T-cell (primary cell): ENCODE measurements at regions not wholly inside any gene's neighbourhood (a gene's known extent, or its start where the extent isn't known, plus 50 kb on each side); places are given as distances from the start of the nearest gene placed in this dataset.

Experiments used
- ATAC-seq, 4 experiments: fragments of 200-7000 bp in 3 of 4; fragments of 150-1000 bp in 1 of 4; cut with Tn5 transposase; replicated peaks in 1 of 4; 1 replicate in 3 of 4; 2 replicates in 1 of 4; pipeline ENCODE4 v1.10.0; 2021; ENCODE audit warnings: moderate library complexity in 3 of 4, mild to moderate bottlenecking in 2 of 4, moderate number of reproducible peaks in 1 of 4
- CTCF ChIA-PET, 2 donors: fragments of 300-600 bp; sonication (Branson Sonifier 250); formaldehyde crosslinking; loops; one replicate each; lab custom pipeline; 2022; ENCODE audit warnings: antibody characterized with exemption in 2 of 2; lab: Charles Lee
- POLR2A ChIA-PET, 2 donors: fragments of 300-600 bp; sonication (Branson Sonifier 250); formaldehyde crosslinking; loops; one replicate each; lab custom pipeline; 2022; ENCODE audit warnings: antibody characterized with exemption in 2 of 2; lab: Charles Lee
- DNase-seq, 35 experiments: peaks; one replicate each; pipeline versions ENCODE4 v3.0.0 to v3.0.0-alpha.2; 2013 to 2023
- H3K27ac ChIP-seq: one replicate; pipeline ENCODE4 v1.5.1; 2013; ENCODE audit warnings: low read length
- H3K27me3 ChIP-seq, 2 experiments: replicated peaks in 1 of 2; 1 replicate in 1 of 2; 2 replicates in 1 of 2; pipeline versions ENCODE4 v1.6.1 to v1.7.0; 2013; ENCODE audit warnings: low read length in 1 of 2, mixed read lengths in 1 of 2; ENCODE audit not compliant: control insufficient read depth in 2 of 2, insufficient read depth in 2 of 2; ENCODE audit errors: extremely low read depth in 1 of 2
- H3K36me3 ChIP-seq, 2 donors: 1 replicate in 1 of 2; 2 replicates in 1 of 2; pipeline versions ENCODE4 v1.6.1 to v1.7.0; 2013; ENCODE audit warnings: low read length in 1 of 2; ENCODE audit not compliant: control insufficient read depth in 2 of 2, insufficient read depth in 1 of 2; ENCODE audit errors: extremely low read depth in 1 of 2
- H3K4me1 ChIP-seq, 2 experiments: 1 replicate in 1 of 2; 2 replicates in 1 of 2; pipeline versions ENCODE4 v1.6.1 to v1.7.0; 2013; ENCODE audit warnings: low read length in 2 of 2, mixed read lengths in 1 of 2; ENCODE audit not compliant: insufficient read depth in 2 of 2, control insufficient read depth in 1 of 2; ENCODE audit errors: extremely low read depth in 1 of 2
- H3K4me3 ChIP-seq, 2 donors: 1 replicate in 1 of 2; 2 replicates in 1 of 2; pipeline versions ENCODE4 v1.5.1 to v1.7.0; 2013; ENCODE audit warnings: mild to moderate bottlenecking in 2 of 2, low read length in 1 of 2, moderate library complexity in 1 of 2; ENCODE audit not compliant: control insufficient read depth in 1 of 2; ENCODE audit errors: extremely low read depth in 1 of 2
- H3K9me3 ChIP-seq: 2 replicates; pipeline ENCODE4 v1.7.0; 2013
- H3K27ac Mint-ChIP-seq, 2 donors: one replicate each; pipeline ENCODE4 v1.8.0; 2020 to 2021; ENCODE audit warnings: mild to moderate bottlenecking in 2 of 2, mixed read lengths in 2 of 2
- H3K27me3 Mint-ChIP-seq, 2 donors: one replicate each; pipeline ENCODE4 v1.8.0; 2021 to 2022; ENCODE audit warnings: mixed read lengths in 2 of 2
- H3K36me3 Mint-ChIP-seq: one replicate; pipeline ENCODE4 v1.8.0; 2021; ENCODE audit warnings: mixed read lengths
- H3K4me1 Mint-ChIP-seq, 3 donors: one replicate each; pipeline ENCODE4 v1.8.0; 2020 to 2022; ENCODE audit warnings: mixed read lengths in 3 of 3, mild to moderate bottlenecking in 1 of 3
- H3K4me3 Mint-ChIP-seq, 3 donors: one replicate each; pipeline ENCODE4 v1.8.0; 2020 to 2022; ENCODE audit warnings: mild to moderate bottlenecking in 3 of 3, mixed read lengths in 3 of 3, moderate library complexity in 3 of 3
- H3K9me3 Mint-ChIP-seq, 3 donors: one replicate each; pipeline ENCODE4 v1.8.0; 2020 to 2022; ENCODE audit warnings: mixed read lengths in 3 of 3
- WGBS: methylation state at CpG from one replicate; pipeline ENCODE4 v1.1.5; 2013; ENCODE audit warnings: missing lambda C conversion rate; ENCODE audit not compliant: insufficient coverage; 5-methylcytosine and 5-hydroxymethylcytosine counted together

GRCh38 chr3:81378552-81379293, 382.7 kb downstream of the GBE1 start:
- Mint-ChIP-seq H3K27me3 (no peaks in the 10 kb centered on the region), H3K9me3 (peaks cover 6 to 28% (median 22%) of the 10 kb centered on the region in 3 donors), H3K4me1 (no peaks in the 10 kb centered on the region), H3K36me3 (no peaks in the 10 kb centered on the region), H3K27ac (no peak overlapping the region), H3K4me3 (no peak overlapping the region)
- Histone ChIP-seq H3K27ac (no peak overlapping the region), H3K9me3 (no peaks in the 10 kb centered on the region), H3K27me3 (no peaks in the 10 kb centered on the region), H3K36me3 (no peaks in the 10 kb centered on the region), H3K4me3 (no peak overlapping the region), H3K4me1 (no peaks in the 10 kb centered on the region)
- POLR2A ChIA-PET: interaction anchor here in 1 of 2 donors (0.7 kb wide), 1 partner anchor 13 kb away, joined by 3 read pairs; no protein-coding TSS in a partner anchor
- CTCF ChIA-PET: no interaction called here
- DNase-seq (no peak), ATAC-seq (no peak)
- 63% methylated on average over 2 of the region's 5 CpGs for WGBS

GRCh38 chr3:81375921-81376320, 385.5 kb downstream of the GBE1 start:
- no peak for DNase-seq
- H3K27ac ChIP-seq: no peak overlapping the region
- CTCF ChIA-PET: interaction anchor here in 1 of 2 donors (0.6 kb wide), 1 partner anchor 309 kb away, joined by 3 read pairs; no protein-coding TSS in a partner anchor
- H3K27me3 ChIP-seq: no peaks in the 10 kb centered on the region
- Mint-ChIP-seq H3K36me3 (no peaks in the 10 kb centered on the region), H3K4me3 (no peak overlapping the region), H3K27ac (no peak overlapping the region), H3K9me3 (peaks cover 0 to 28% (median 23%) of the 10 kb centered on the region in 3 donors), H3K27me3 (no peaks in the 10 kb centered on the region), H3K4me1 (no peaks in the 10 kb centered on the region)
- no peaks in the 10 kb centered on the region for H3K9me3 ChIP-seq
- H3K4me1 ChIP-seq: no peaks in the 10 kb centered on the region
- no peak for ATAC-seq
- no peak overlapping the region for H3K4me3 ChIP-seq
- no peaks in the 10 kb centered on the region for H3K36me3 ChIP-seq
- POLR2A ChIA-PET: interaction anchor here in 1 of 2 donors (0.5 kb wide), 1 partner anchor 289 kb away, joined by 5 read pairs; no protein-coding TSS in a partner anchor

- Mint-ChIP-seq H3K36me3 (no peaks in the 10 kb centered on the region), H3K27ac (no peak overlapping the region), H3K4me1 (no peaks in the 10 kb centered on the region), H3K4me3 (no peak overlapping the region), H3K9me3 (peaks cover 4 to 5% (median 4%) of the 10 kb centered on the region in 3 donors), H3K27me3 (no peaks in the 10 kb centered on the region)
- DNase-seq: no peak
- Histone ChIP-seq H3K4me3 (no peak overlapping the region), H3K27me3 (no peaks in the 10 kb centered on the region), H3K36me3 (no peaks in the 10 kb centered on the region), H3K4me1 (no peaks in the 10 kb centered on the region), H3K27ac (no peak overlapping the region), H3K9me3 (no peaks in the 10 kb centered on the region)
- WGBS: 20% methylated on average over 1 of the region's 3 CpGs
- ChIA-PET CTCF (no interaction called here), POLR2A (no interaction called here)
- no peak for ATAC-seq
These were observed 397.0 kb downstream of the GBE1 start for GRCh38 chr3:81364411-81364810.

GRCh38 chr3:81363816-81364215, 397.6 kb downstream of the GBE1 start:
- POLR2A ChIA-PET: no interaction called here
- Histone ChIP-seq H3K9me3 (no peaks in the 10 kb centered on the region), H3K36me3 (no peaks in the 10 kb centered on the region), H3K27ac (no peak overlapping the region), H3K27me3 (no peaks in the 10 kb centered on the region), H3K4me1 (no peaks in the 10 kb centered on the region), H3K4me3 (no peak overlapping the region)
- ATAC-seq (no peak), DNase-seq (no peak)
- no peak overlapping the region for H3K27ac Mint-ChIP-seq
- no peaks in the 10 kb centered on the region for H3K27me3 Mint-ChIP-seq
- WGBS: no CpG with 5 or more reads among the region's 2 CpGs
- H3K4me1 Mint-ChIP-seq: no peaks in the 10 kb centered on the region
- no peaks in the 10 kb centered on the region for H3K36me3 Mint-ChIP-seq
- no peak overlapping the region for H3K4me3 Mint-ChIP-seq
- peaks cover 4 to 5% (median 4%) of the 10 kb centered on the region in 3 donors for H3K9me3 Mint-ChIP-seq
- CTCF ChIA-PET: no interaction called here

- H3K27me3 Mint-ChIP-seq: no peaks in the 10 kb centered on the region
- Histone ChIP-seq H3K9me3 (no peaks in the 10 kb centered on the region), H3K4me3 (no peak overlapping the region), H3K27me3 (no peaks in the 10 kb centered on the region), H3K36me3 (no peaks in the 10 kb centered on the region), H3K27ac (no peak overlapping the region), H3K4me1 (no peaks in the 10 kb centered on the region)
- H3K27ac Mint-ChIP-seq: no peak overlapping the region
- no peaks in the 10 kb centered on the region for H3K36me3 Mint-ChIP-seq
- WGBS: 51% methylated on average over 2 of the region's 5 CpGs
- ATAC-seq (no peak), DNase-seq (no peak)
- ChIA-PET POLR2A (no interaction called here), CTCF (no interaction called here)
- H3K4me3 Mint-ChIP-seq: no peak overlapping the region
- H3K9me3 Mint-ChIP-seq: peaks cover 0 to 5% (median 5%) of the 10 kb centered on the region in 3 donors
- no peaks in the 10 kb centered on the region for H3K4me1 Mint-ChIP-seq
These were observed 407.3 kb downstream of the GBE1 start for GRCh38 chr3:81354119-81354518.

GRCh38 chr3:81352867-81353266, 408.6 kb downstream of the GBE1 start:
- Histone ChIP-seq H3K9me3 (no peaks in the 10 kb centered on the region), H3K36me3 (no peaks in the 10 kb centered on the region), H3K27ac (no peak overlapping the region), H3K27me3 (no peaks in the 10 kb centered on the region), H3K4me1 (no peaks in the 10 kb centered on the region), H3K4me3 (no peak overlapping the region)
- Mint-ChIP-seq H3K4me1 (no peaks in the 10 kb centered on the region), H3K9me3 (peaks cover 0 to 7% (median 5%) of the 10 kb centered on the region in 3 donors), H3K4me3 (no peak overlapping the region), H3K27ac (no peak overlapping the region), H3K36me3 (no peaks in the 10 kb centered on the region), H3K27me3 (no peaks in the 10 kb centered on the region)
- CTCF ChIA-PET: no interaction called here
- no peak for ATAC-seq
- POLR2A ChIA-PET: no interaction called here
- WGBS: 31% methylated on average over 2 of the region's 3 CpGs
- DNase-seq: no peak
